M059J (cell line): ENCODE measurements at regions not wholly inside any gene's neighbourhood (a gene's known extent, or its start where the extent isn't known, plus 50 kb on each side); places are given as distances from the start of the nearest gene placed in this dataset.

Experiments used
- DNase-seq: peaks from one replicate; pipeline ENCODE4 v3.0.0-alpha.2; 2012; ENCODE audit warnings: low read depth

GRCh38 chr6:44531442-44532015, 144.0 kb downstream of the CDC5L start:
- no peak for DNase-seq

DNA sequence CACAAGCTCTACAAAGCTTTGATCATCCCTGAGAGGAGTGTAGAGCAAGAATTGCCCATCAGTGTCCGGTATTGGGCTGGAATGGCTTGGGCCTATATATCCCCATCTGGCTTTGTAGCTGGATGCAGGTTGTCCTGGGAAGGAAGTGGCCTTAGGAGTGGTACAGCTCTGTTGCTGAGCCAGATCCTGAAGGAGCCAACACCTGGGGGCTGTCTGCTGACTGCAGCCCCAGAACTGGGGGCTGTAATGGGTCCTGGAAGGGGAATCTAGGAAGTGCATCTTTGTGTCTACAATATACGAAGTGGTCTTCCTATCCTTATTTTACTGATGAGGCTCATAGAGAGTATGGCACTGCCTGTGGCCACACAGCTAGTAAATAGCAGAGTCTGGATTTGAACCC, 145.9 kb downstream of the CDC5L start:
- DNase-seq = no peak

GRCh38 chr6:44534291-44534690, 146.8 kb downstream of the CDC5L start:
- peak; percentile 16 for DNase-seq

DNA sequence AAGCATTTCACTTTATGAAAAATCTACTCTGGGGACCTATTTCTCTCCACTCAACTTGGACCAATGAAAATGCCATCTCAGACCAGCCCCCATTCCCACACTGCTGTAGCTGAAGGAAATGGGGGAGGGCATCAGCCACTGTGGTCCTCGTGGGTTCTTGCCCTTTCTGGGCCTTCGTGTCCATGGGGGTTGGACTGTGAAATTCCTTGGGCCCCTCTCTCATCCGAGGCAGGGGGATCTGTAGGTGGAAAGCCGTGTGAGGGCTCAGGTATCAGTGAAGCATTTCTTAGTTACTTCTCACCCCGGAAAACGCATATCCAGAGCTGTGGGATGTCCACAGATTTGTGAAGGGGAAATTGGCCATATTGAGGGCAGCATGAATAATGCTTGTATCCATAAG, 147.9 kb downstream of the CDC5L start:
- DNase-seq = no peak

DNA sequence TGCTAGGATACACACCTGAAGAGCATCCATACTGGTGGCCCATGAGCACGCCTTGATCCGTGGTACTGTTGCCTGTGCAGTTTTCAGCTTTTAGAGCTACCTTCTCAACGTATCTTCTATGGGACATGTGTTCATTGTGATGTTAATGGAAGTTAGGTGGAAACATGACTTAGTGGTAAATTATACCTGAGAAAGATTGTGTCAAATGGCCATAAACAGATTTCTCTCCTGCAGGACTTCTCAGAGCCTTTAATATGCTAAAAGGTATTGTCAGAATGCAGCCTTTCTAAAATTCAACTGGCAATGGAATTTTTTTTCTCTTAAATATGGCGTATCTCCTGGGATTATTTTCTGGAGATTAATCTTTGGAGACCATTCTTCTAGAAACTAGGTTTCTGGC, 148.5 kb downstream of the CDC5L start:
- DNase-seq = no peak

DNA sequence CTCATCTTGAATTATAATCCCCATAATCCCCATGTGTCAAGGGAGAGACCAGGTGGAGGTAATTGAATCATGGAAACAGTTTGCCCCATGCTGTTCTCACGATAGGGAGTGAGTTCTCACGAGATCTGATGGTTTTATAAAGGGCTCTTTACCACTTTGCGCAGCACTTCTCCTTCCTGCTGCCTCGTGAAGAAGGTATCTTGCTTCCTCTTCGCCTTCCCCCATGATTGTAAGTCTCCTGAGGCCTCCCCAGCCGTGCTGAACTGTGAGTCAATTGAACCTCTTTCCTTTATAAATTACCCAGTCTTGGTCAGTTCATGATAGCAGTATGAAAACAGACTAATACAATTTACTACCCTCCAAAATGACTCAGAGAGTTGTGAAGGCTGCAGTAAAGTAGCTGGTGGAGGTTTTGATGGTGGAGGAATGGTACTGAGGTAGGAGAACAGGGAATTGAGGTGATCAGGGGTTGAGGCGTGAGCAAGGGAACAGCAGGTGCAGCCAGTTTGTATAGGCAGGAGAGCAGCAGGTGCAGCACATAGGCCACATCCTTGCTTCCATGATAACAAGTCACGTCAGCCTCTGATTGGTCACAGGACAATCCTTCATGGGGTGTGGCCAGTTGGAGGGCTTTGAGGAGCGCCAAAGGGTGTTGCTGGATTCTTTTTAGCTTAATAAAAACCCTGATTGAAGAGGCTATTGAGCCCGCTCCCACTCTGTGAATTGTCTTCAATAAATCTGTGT, 150.0 kb downstream of the CDC5L start:
- DNase-seq = no peak

- no peak for DNase-seq
Observed at GRCh38 chr6:44538131-44538806, 150.8 kb downstream of the CDC5L start.

GRCh38 chr6:44538807-44539201, 151.3 kb downstream of the CDC5L start:
- no peak for DNase-seq

GRCh38 chr6:44539701-44540355, 152.3 kb downstream of the CDC5L start:
- no peak for DNase-seq

GRCh38 chr6:44540881-44541280, 153.4 kb downstream of the CDC5L start:
- DNase-seq = no peak

DNA sequence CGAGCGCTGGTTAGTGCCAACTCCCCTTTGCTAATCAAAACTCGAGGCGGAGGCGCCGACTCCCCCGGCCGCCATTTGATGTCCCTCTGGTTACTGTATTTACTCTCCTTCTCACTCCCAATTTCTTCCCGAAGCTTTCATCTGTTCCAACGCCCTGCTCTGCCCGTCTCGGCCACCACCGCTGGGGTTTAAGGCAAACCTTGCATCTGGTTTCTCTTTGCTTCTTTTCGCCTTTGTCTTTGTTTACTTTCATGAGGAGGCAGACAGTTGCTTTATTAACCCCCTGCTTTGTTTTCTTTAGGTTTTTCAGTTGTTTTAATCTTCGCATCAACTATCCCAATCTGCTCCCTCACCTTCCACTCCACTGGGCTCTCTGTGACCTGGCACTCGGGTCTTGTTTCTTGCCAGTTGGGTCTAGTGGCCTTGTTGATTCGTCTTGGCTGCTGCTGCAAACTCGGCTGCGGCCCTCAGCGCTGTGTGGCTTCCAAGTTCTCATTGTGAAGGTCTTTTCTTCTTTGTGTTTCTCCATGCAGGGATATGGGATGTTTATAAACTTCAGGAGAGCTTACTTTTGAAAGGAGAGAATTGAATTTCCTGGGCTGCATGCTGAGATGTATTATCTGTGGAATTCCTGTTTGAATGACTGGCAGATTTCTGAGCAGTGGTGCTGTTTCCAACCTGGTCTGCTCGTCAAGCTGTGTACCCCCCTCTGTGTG, 155.1 kb downstream of the CDC5L start:
- peak; percentile 56 for DNase-seq

- no peak for DNase-seq
Observed at GRCh38 chr6:44543664-44544063, 156.2 kb downstream of the CDC5L start.

- DNase-seq = no peak
Observed at GRCh38 chr6:44545224-44545623, 157.7 kb downstream of the CDC5L start.

GRCh38 chr6:44548319-44548718, 160.8 kb downstream of the CDC5L start:
- DNase-seq = no peak

DNA sequence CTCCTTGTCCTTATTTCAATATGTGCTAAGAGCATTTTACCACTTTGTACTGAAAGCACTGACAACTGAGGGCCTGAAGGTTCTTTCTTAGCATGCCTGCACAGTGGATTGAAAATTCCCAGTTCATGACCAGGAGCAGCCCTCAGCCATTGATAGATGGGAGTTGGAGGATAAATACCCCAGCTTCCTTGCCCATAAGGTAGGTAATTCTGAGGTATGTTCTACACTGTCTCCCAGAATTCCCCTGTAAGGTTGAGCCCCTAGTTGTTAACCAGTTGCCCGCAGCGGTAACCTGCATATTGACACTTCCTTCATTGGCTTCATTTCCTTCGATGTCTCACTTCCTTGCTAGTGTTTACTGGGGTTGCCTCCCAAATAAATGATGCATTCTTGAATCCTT, 162.0 kb downstream of the CDC5L start:
- DNase-seq = no peak

DNA sequence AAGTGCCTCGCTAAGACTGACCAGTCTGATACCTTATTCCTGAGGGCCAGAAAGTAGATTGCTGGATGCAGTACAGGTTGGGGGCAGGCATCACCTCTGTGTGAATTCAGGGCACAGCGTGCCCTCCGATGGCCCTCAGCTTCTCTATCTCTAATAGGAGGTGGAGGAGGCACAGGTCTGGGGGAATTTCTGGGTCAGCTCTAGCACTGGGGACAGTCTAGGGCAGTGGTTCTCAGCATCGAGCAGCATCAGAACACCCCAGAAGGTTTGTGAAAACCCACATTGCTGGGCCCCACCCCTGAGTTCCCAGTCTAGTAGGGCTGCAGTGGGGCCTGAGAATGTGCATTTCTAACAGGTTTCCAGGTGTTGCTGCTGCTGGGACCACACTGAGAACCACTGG, 166.7 kb downstream of the CDC5L start:
- DNase-seq = no peak

DNA sequence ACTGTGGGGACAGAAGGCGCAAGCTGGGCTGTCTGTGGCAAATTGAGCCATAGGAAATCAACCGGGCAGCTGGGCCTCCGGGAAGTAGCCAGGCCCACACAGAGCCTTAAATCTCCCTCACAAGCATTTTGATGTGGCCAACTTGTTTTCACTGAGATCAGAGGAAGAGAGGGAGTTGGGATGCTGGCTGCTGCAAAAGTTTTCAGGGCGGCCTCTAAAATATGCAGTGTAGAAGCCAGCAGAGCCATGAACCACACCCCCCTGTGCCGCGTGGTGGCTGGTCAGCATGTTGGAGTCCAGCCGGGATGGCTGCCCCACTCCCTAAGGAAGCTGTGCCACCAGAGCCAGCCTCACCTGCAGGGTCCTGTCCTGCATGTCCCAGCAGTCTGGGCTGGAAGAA, 167.4 kb downstream of the CDC5L start:
- no peak for DNase-seq

GRCh38 chr6:44556046-44556445, 168.5 kb downstream of the CDC5L start:
- DNase-seq = no peak

GRCh38 chr6:44558024-44558831, 170.7 kb downstream of the CDC5L start:
- no peak for DNase-seq

GRCh38 chr6:44558832-44559251, 171.3 kb downstream of the CDC5L start:
- DNase-seq = no peak
